ENCODE measurements at regions not wholly inside any gene's neighbourhood (a gene's known extent, or its start where the extent isn't known, plus 50 kb on each side); places are given as distances from the start of the nearest gene placed in this dataset.

GRCh38 chr13:103983948-103984347, 917.7 kb upstream of the SLC10A2 start:
- TF ChIP-seq MAX (IDR thresholded peaks at IDR 0.05), result no peak
- TF ChIP-seq YY1 (IDR thresholded peaks at IDR 0.05; ENCODE audit: low read depth), result no peak
- TF ChIP-seq USF1 (IDR thresholded peaks at IDR 0.05), result no peak
- no peak for TF ChIP-seq EP300 (IDR thresholded peaks at IDR 0.05; ENCODE audit: borderline replicate concordance)
- no peak for TF ChIP-seq EGR1 (IDR thresholded peaks at IDR 0.05)
- TF ChIP-seq TAF1 (IDR thresholded peaks at IDR 0.05; ENCODE audit: low read depth), result no peak
- no peak for TF ChIP-seq NFIC (IDR thresholded peaks at IDR 0.05)
- no peak for TF ChIP-seq TEAD4 (IDR thresholded peaks at IDR 0.05)
- TF ChIP-seq, protein P1, sequence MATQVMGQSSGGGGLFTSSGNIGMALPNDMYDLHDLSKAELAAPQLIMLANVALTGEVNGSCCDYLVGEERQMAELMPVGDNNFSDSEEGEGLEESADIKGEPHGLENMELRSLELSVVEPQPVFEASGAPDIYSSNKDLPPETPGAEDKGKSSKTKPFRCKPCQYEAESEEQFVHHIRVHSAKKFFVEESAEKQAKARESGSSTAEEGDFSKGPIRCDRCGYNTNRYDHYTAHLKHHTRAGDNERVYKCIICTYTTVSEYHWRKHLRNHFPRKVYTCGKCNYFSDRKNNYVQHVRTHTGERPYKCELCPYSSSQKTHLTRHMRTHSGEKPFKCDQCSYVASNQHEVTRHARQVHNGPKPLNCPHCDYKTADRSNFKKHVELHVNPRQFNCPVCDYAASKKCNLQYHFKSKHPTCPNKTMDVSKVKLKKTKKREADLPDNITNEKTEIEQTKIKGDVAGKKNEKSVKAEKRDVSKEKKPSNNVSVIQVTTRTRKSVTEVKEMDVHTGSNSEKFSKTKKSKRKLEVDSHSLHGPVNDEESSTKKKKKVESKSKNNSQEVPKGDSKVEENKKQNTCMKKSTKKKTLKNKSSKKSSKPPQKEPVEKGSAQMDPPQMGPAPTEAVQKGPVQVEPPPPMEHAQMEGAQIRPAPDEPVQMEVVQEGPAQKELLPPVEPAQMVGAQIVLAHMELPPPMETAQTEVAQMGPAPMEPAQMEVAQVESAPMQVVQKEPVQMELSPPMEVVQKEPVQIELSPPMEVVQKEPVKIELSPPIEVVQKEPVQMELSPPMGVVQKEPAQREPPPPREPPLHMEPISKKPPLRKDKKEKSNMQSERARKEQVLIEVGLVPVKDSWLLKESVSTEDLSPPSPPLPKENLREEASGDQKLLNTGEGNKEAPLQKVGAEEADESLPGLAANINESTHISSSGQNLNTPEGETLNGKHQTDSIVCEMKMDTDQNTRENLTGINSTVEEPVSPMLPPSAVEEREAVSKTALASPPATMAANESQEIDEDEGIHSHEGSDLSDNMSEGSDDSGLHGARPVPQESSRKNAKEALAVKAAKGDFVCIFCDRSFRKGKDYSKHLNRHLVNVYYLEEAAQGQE (IDR thresholded peaks at IDR 0.05; ENCODE audit: low read depth), result no peak
- no peak for TF ChIP-seq CREB1 (IDR thresholded peaks at IDR 0.05; ENCODE audit: low read depth)
- no peak for TF ChIP-seq FOXM1 (IDR thresholded peaks at IDR 0.05; ENCODE audit: borderline replicate concordance, low read depth)
- no peak for TF ChIP-seq ZBTB7A (IDR thresholded peaks at IDR 0.05; ENCODE audit: low read depth)
- TF ChIP-seq CEBPB (IDR thresholded peaks at IDR 0.05), result no peak
- no peak for TF ChIP-seq RAD21 (IDR thresholded peaks at IDR 0.05; ENCODE audit: low read depth)
- TF ChIP-seq TCF12 (IDR thresholded peaks at IDR 0.05; ENCODE audit: low read depth), result no peak

DNA sequence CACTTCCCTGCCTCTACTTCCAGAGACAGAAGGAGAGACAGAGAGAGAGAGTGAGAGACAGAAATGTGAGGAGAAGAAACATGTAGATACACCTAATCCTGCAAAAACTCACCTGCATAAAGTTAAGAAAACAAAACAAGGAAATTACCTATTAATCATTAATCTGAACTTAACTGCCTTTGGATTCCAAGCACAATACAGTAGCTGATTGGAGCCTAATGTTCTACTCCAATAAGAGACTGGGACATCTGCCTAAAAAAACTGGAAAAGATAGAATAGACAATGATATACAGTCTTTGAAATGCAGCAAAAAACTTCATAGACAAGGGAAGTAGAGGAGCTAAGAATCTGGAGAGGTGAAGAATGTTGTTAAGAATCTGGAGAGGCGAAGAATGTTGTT, 910.2 kb upstream of the SLC10A2 start:
- no peak for TF ChIP-seq CEBPB (IDR thresholded peaks at IDR 0.05)
- no peak for TF ChIP-seq CREB1 (IDR thresholded peaks at IDR 0.05; ENCODE audit: low read depth)
- no peak for TF ChIP-seq TCF12 (IDR thresholded peaks at IDR 0.05; ENCODE audit: low read depth)
- no peak for TF ChIP-seq TEAD4 (IDR thresholded peaks at IDR 0.05)
- TF ChIP-seq MAX (IDR thresholded peaks at IDR 0.05), result no peak
- no peak for TF ChIP-seq USF1 (IDR thresholded peaks at IDR 0.05)
- no peak for TF ChIP-seq NFIC (IDR thresholded peaks at IDR 0.05)
- TF ChIP-seq, protein P1 (IDR thresholded peaks at IDR 0.05; ENCODE audit: low read depth), result no peak
- no peak for TF ChIP-seq EGR1 (IDR thresholded peaks at IDR 0.05)
- no peak for TF ChIP-seq ZBTB7A (IDR thresholded peaks at IDR 0.05; ENCODE audit: low read depth)
- TF ChIP-seq YY1 (IDR thresholded peaks at IDR 0.05; ENCODE audit: low read depth), result no peak
- TF ChIP-seq EP300 (IDR thresholded peaks at IDR 0.05; ENCODE audit: borderline replicate concordance), result no peak
- TF ChIP-seq FOXM1 (IDR thresholded peaks at IDR 0.05; ENCODE audit: borderline replicate concordance, low read depth), result no peak
- no peak for TF ChIP-seq TAF1 (IDR thresholded peaks at IDR 0.05; ENCODE audit: low read depth)
- TF ChIP-seq RAD21 (IDR thresholded peaks at IDR 0.05; ENCODE audit: low read depth), result no peak

GRCh38 chr13:103973740-103974139, 907.5 kb upstream of the SLC10A2 start:
- TF ChIP-seq USF1 (IDR thresholded peaks at IDR 0.05) (no peak), TAF1 (IDR thresholded peaks at IDR 0.05; ENCODE audit: low read depth) (no peak), EGR1 (IDR thresholded peaks at IDR 0.05) (no peak), TCF12 (IDR thresholded peaks at IDR 0.05; ENCODE audit: low read depth) (no peak), CREB1 (IDR thresholded peaks at IDR 0.05; ENCODE audit: low read depth) (no peak), NFIC (IDR thresholded peaks at IDR 0.05) (no peak), CEBPB (IDR thresholded peaks at IDR 0.05) (no peak), ZBTB7A (IDR thresholded peaks at IDR 0.05; ENCODE audit: low read depth) (no peak), EP300 (IDR thresholded peaks at IDR 0.05; ENCODE audit: borderline replicate concordance) (no peak), RAD21 (IDR thresholded peaks at IDR 0.05; ENCODE audit: low read depth) (no peak), FOXM1 (IDR thresholded peaks at IDR 0.05; ENCODE audit: borderline replicate concordance, low read depth) (no peak), TEAD4 (IDR thresholded peaks at IDR 0.05) (no peak), MAX (IDR thresholded peaks at IDR 0.05) (no peak), YY1 (IDR thresholded peaks at IDR 0.05; ENCODE audit: low read depth) (no peak)
- TF ChIP-seq, protein P1 (IDR thresholded peaks at IDR 0.05; ENCODE audit: low read depth), result no peak
